Motor neuron (in vitro differentiated cells): ENCODE measurements at regions not wholly inside any gene's neighbourhood (a gene's known extent, or its start where the extent isn't known, plus 50 kb on each side); places are given as distances from the start of the nearest gene placed in this dataset.

Experiments
- ATAC-seq, 8 experiments: fragments of 200-7000 bp; cut with Tn5 transposase; replicated peaks in 6 of 8; 2 replicates each; pipeline ENCODE4 v1.8.0; 2021; ENCODE audit warnings: mild to moderate bottlenecking in 8 of 8, moderate library complexity in 8 of 8
- H3K27ac ChIP-seq, 2 donors: fragments of 250-450 bp; sonication (Bioruptor Pico); 2 replicates each; pipeline ENCODE4 v1.9.0; 2021; ENCODE audit warnings: antibody characterized with exemption in 2 of 2, mild to moderate bottlenecking in 2 of 2, moderate library complexity in 1 of 2
- H3K4me1 ChIP-seq, 2 donors: fragments of 250-450 bp; sonication (Bioruptor Pico); replicated peaks in 1 of 2; 2 replicates each; pipeline ENCODE4 v1.6.1; 2021; ENCODE audit warnings: antibody characterized with exemption in 2 of 2, mild to moderate bottlenecking in 2 of 2, moderate library complexity in 1 of 2
- H3K4me3 ChIP-seq, 5 donors: fragments of 250-450 bp; sonication (Bioruptor Pico); 2 replicates each; pipeline ENCODE4 v1.9.0; 2021; ENCODE audit warnings: antibody characterized with exemption in 5 of 5, mild to moderate bottlenecking in 5 of 5, moderate library complexity in 4 of 5
- WGBS, 10 experiments: fragments of 450-650 bp; shearing (Covaris generic); methylation state at CpG; one replicate each; pipeline ENCODE4 v1.0.0; 2022; 5-methylcytosine and 5-hydroxymethylcytosine counted together
- in situ Hi-C, 9 experiments: fragments of 400-800 bp; cut with MboI; loops; one replicate each; pipeline ENCODE4 v1.15.0; 2021; ENCODE audit warnings: low sequenced_read_pairs in 9 of 9, low pct_unique_long_range_greater_than_20kb in 2 of 9; ENCODE audit not compliant: unreplicated experiment in 9 of 9

- 63 to 100% (median 100%) methylated on average over 1 of the region's 1 CpG; no CpG with 5 or more reads in 3 of the 10 experiments for whole genome bisulfite sequencing, 10 experiments
- Histone ChIP-seq H3K27ac (no peak overlapping the region), H3K4me1 (peaks cover 21 to 29% of the 10 kb centered on the region in 2 donors), H3K4me3 (no peak overlapping the region)
- peak in 3 of 8 experiments; percentile 41 to 50 (median 43) for ATAC-seq
- in situ Hi-C loops, result loop anchor here in 1 of 9 experiments (10.0 kb wide), 1 partner anchor 159 kb away; no protein-coding TSS in a partner anchor
Measured at GRCh38 chr9:85423422-85423821, 318.3 kb downstream of the AGTPBP1 start.

GRCh38 chr9:85421641-85422040 is 320.1 kb downstream of the AGTPBP1 start:
- peaks cover 12 to 22% of the 10 kb centered on the region in 2 donors for H3K4me1 ChIP-seq
- WGBS, 10 experiments, result 48 to 98% (median 87%) methylated on average over 2 to 5 of the region's 5 CpGs
- H3K27ac ChIP-seq, result peak overlapping the region in 1 of 2 donors; percentile 60
- H3K4me3 ChIP-seq, result no peak overlapping the region
- no peak for ATAC-seq
- in situ Hi-C loops, result loop anchor here in 1 of 9 experiments (10.0 kb wide), 1 partner anchor 157 kb away; no protein-coding TSS in a partner anchor

DNA sequence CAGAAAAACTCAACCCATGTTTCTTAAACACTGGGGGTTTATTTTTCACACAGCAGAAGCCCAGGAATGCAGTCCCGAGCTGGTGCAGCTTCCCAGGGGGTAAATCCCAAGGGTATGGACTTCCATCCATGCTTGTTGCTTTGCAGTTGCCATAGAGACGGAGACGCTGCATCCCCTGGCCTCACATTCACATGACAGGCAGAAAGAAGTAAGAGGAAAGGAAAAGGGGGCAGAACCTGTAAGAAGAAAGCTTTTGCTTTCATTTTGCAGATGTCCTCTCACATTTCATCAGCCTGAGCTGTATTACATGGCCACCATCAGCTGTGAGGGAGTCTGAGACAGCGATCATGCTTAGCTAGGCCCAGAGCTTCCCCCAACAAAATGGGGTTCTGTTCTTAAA is 321.0 kb downstream of the AGTPBP1 start:
- Histone ChIP-seq H3K27ac (peak overlapping the region in 1 of 2 donors; percentile 60), H3K4me3 (no peak overlapping the region), H3K4me1 (peaks cover 12 to 25% of the 10 kb centered on the region in 2 donors)
- 0 to 100% (median 37%) methylated on average over 1 to 4 of the region's 4 CpGs; no CpG with 5 or more reads in 4 of the 10 experiments for WGBS, 10 experiments
- peak; percentile 32 to 96 (median 86) for ATAC-seq
- in situ Hi-C loops, result loop anchor here in 1 of 9 experiments (10.0 kb wide), 1 partner anchor 156 kb away; no protein-coding TSS in a partner anchor

GRCh38 chr9:85417674-85418073 is 324.1 kb downstream of the AGTPBP1 start:
- Histone ChIP-seq H3K27ac (no peak overlapping the region), H3K4me3 (no peak overlapping the region), H3K4me1 (peaks cover 12 to 28% of the 10 kb centered on the region in 2 donors)
- in situ Hi-C loops, result no loop called here
- WGBS, 10 experiments, result 13 to 85% (median 73%) methylated on average over 1 to 3 of the region's 3 CpGs; no CpG with 5 or more reads in 4 of the 10 experiments
- no peak for ATAC-seq

GRCh38 chr9:85416715-85417114 is 325.0 kb downstream of the AGTPBP1 start:
- WGBS, 10 experiments, result 80 to 100% (median 88%) methylated on average over 1 of the region's 1 CpG; no CpG with 5 or more reads in 5 of the 10 experiments
- H3K27ac ChIP-seq, result no peak overlapping the region
- H3K4me3 ChIP-seq, result no peak overlapping the region
- no peak for ATAC-seq
- in situ Hi-C loops, result no loop called here
- peaks cover 12 to 28% of the 10 kb centered on the region in 2 donors for H3K4me1 ChIP-seq

DNA sequence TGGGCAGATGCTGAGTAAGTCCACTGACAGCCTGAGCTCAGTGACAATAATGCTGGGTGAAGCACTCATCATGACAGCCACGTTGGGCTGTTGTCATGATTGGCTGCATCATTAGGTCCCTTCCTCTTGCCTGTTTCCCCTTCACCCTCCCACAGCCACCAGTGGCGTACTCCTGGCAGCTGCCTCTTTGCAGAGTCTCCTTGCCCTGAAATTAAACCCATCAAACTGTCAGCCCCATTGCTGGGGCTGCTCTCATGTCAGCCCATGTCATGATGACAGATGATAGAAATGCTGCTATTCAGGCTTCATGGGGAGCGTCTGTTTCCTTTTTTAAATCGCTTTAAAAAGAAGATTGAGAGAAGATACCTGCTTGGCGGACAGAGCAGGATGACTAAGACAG is 327.4 kb downstream of the AGTPBP1 start:
- WGBS, 10 experiments, result 0 to 85% (median 55%) methylated on average over 1 to 5 of the region's 5 CpGs; no CpG with 5 or more reads in 3 of the 10 experiments
- no peak overlapping the region for H3K27ac ChIP-seq
- in situ Hi-C loops, result no loop called here
- no peak overlapping the region for H3K4me3 ChIP-seq
- peak in 5 of 8 experiments; percentile 30 to 77 (median 70) for ATAC-seq
- peaks cover 0 to 15% of the 10 kb centered on the region in 2 donors for H3K4me1 ChIP-seq

DNA sequence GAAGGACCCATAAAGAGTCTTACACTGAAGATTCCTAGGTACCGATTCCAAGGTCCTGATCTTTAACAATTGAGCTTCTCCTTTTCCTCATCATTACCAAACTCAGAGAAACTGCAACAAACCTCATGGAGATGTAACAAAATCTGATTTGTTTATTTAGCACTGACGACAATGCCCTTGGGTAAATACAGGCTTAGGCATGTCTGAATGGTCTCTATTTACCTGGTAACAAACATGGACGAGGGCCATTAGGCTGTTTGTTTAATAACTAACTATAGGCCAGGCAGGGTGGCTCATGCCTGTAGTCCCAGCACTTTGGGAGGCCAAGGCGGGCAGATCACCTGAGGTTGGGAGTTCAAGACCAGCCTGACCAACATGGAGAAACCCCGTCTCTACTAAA is 333.3 kb downstream of the AGTPBP1 start:
- WGBS, 10 experiments, result 33 to 94% (median 81%) methylated on average over 1 to 3 of the region's 5 CpGs; no CpG with 5 or more reads in 6 of the 10 experiments
- in situ Hi-C loops, result no loop called here
- ATAC-seq, result peak in 2 of 8 experiments; percentile 37 to 91
- no peak overlapping the region for H3K4me3 ChIP-seq
- no peak overlapping the region for H3K27ac ChIP-seq
- no peaks in the 10 kb centered on the region for H3K4me1 ChIP-seq

GRCh38 chr9:85405566-85405950 is 336.2 kb downstream of the AGTPBP1 start:
- no peak overlapping the region for H3K4me3 ChIP-seq
- ATAC-seq, result no peak
- WGBS, 10 experiments, result 3 to 100% (median 85%) methylated on average over 1 to 6 of the region's 6 CpGs
- no peak overlapping the region for H3K27ac ChIP-seq
- no peaks in the 10 kb centered on the region for H3K4me1 ChIP-seq
- in situ Hi-C loops, result no loop called here

DNA sequence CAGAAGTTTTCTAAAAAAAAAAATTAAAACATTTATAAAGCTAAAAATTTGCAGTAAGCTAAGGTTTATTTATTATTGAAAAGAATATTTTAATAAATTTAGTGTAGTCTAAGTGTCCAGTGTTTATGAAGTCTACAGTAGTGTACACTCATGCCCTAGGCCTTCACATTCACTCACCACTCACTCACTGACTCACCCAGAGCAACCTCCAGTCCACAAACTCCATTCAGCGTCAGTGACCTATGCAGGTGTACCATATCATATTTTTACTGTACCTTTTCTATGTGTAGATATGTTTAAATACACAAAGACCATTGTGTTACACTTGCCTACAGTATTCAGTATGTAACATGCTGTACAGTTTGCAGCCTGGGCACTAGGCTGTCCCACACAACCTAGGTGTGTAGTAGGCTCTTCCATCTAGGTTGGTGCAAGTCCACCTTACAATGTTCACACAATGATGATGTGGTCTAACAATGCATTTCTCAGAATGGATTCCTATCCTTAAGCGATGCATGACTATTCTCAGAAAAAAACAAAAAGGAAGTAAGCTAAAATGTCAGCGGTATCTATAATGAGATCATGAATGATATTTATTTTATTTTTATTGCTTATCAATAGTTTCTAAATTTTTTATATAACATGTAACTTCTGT is 336.7 kb downstream of the AGTPBP1 start:
- no peaks in the 10 kb centered on the region for H3K4me1 ChIP-seq
- no peak for ATAC-seq
- in situ Hi-C loops, result no loop called here
- WGBS, 10 experiments, result 39 to 100% (median 91%) methylated on average over 1 to 3 of the region's 3 CpGs
- no peak overlapping the region for H3K27ac ChIP-seq
- no peak overlapping the region for H3K4me3 ChIP-seq

GRCh38 chr9:85402551-85402950 is 339.2 kb downstream of the AGTPBP1 start:
- in situ Hi-C loops, result no loop called here
- Histone ChIP-seq H3K27ac (no peak overlapping the region), H3K4me1 (no peaks in the 10 kb centered on the region), H3K4me3 (no peak overlapping the region)
- WGBS, 10 experiments, result 9 to 100% (median 54%) methylated on average over 1 to 5 of the region's 5 CpGs; no CpG with 5 or more reads in 4 of the 10 experiments
- ATAC-seq, result peak in 1 of 8 experiments; percentile 6

GRCh38 chr9:85401998-85402397 is 339.8 kb downstream of the AGTPBP1 start:
- in situ Hi-C loops, result no loop called here
- Histone ChIP-seq H3K4me1 (no peaks in the 10 kb centered on the region), H3K4me3 (no peak overlapping the region), H3K27ac (no peak overlapping the region)
- WGBS, 10 experiments, result 11 to 80% (median 55%) methylated on average over 1 of the region's 1 CpG; no CpG with 5 or more reads in 6 of the 10 experiments
- ATAC-seq, result peak; percentile 29 to 84 (median 54)

DNA sequence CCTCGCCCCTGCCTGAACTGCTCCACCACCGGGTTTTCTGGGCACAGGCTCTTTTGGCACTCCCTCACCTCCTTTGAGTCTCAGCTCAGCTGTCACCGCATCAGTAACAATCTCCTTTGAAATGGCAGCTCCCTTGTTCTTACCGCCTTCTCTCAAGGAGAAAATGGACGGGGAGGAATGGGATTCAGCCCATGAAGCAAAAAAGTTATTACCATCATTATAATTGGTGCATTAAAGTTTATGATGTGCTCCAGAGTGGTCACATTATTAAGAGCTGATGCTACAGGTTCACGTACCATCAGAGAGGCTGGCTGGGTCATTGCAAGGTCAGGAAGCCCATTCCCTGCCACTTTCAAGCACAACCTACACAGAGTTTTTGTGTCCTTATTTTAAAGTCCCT is 344.7 kb downstream of the AGTPBP1 start:
- Histone ChIP-seq H3K4me1 (no peaks in the 10 kb centered on the region), H3K27ac (no peak overlapping the region), H3K4me3 (no peak overlapping the region)
- in situ Hi-C loops, result loop anchor here in 1 of 9 experiments (25.0 kb wide), 1 partner anchor 90 kb away; no protein-coding TSS in a partner anchor
- WGBS, 10 experiments, result 42 to 83% (median 60%) methylated on average over 1 to 6 of the region's 6 CpGs; no CpG with 5 or more reads in 3 of the 10 experiments
- ATAC-seq, result no peak

- Histone ChIP-seq H3K4me1 (no peaks in the 10 kb centered on the region), H3K4me3 (no peak overlapping the region), H3K27ac (no peak overlapping the region)
- in situ Hi-C loops, result loop anchor here in 1 of 9 experiments (25.0 kb wide), 1 partner anchor 95 kb away; no protein-coding TSS in a partner anchor
- ATAC-seq, result peak in 1 of 8 experiments; percentile 19
- 6 to 100% (median 66%) methylated on average over 1 to 5 of the region's 5 CpGs for WGBS, 10 experiments
Measured at GRCh38 chr9:85392260-85392659, 349.5 kb downstream of the AGTPBP1 start.
